ENCODE measurements at regions not wholly inside any gene's neighbourhood (a gene's known extent, or its start where the extent isn't known, plus 50 kb on each side); places are given as distances from the start of the nearest gene placed in this dataset.

DNA sequence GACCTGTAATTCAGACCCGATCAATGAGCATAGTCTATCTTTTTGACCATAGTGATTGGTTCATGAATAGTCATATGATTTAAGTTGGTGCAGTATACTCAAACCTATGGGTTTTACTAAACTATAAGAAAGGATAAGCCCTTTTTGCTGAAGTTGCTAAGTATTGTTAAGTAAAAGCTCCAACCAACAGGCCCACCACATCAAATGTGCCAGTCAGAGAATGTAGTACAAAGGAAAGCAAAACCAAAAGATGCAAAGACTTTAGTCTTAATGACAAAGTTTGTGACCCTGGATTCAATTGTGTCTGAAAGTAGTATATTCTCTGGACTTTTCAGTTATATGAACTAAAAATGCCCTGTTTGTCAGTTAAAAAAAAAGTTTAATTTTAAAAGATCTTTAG is 208.1 kb upstream of the TET2 start:
- DNase-seq = no peak
- no peaks in the 10 kb centered on the region for H3K4me1 ChIP-seq (ENCODE audit: low read length)
- H4K20me1 ChIP-seq (ENCODE audit: insufficient read depth, low read depth, low read length) = no peaks in the 10 kb centered on the region
- H3K9me2 ChIP-seq (replicated peaks; ENCODE audit: insufficient read depth, low read length) = no peaks in the 10 kb centered on the region
- H2AFZ ChIP-seq (ENCODE audit: low read length) = no peak overlapping the region
- H3K4me3 ChIP-seq (ENCODE audit: low read length) = no peak overlapping the region
- H3K9me3 ChIP-seq (ENCODE audit: low read length) = no peaks in the 10 kb centered on the region
- no peak overlapping the region for H3K4me2 ChIP-seq (ENCODE audit: low read depth, low read length, poor library complexity, severe bottlenecking)
- no peaks in the 10 kb centered on the region for H3K27me3 ChIP-seq (ENCODE audit: low read length)
- H3K9ac ChIP-seq (ENCODE audit: low read length) = no peak overlapping the region
- H3K27ac ChIP-seq (ENCODE audit: low read length) = no peak overlapping the region
- no peaks in the 10 kb centered on the region for H3K36me3 ChIP-seq (ENCODE audit: insufficient read depth, low read length)
- no peaks in the 10 kb centered on the region for H3K79me2 ChIP-seq (ENCODE audit: low read length)

- H3K9me3 ChIP-seq (ENCODE audit: low read length) = no peaks in the 10 kb centered on the region
- no peak overlapping the region for H3K4me2 ChIP-seq (ENCODE audit: low read depth, low read length, poor library complexity, severe bottlenecking)
- no peak overlapping the region for H3K27ac ChIP-seq (ENCODE audit: low read length)
- H3K4me3 ChIP-seq (ENCODE audit: low read length) = no peak overlapping the region
- H2AFZ ChIP-seq (ENCODE audit: low read length) = no peak overlapping the region
- no peaks in the 10 kb centered on the region for H4K20me1 ChIP-seq (ENCODE audit: insufficient read depth, low read depth, low read length)
- H3K36me3 ChIP-seq (ENCODE audit: insufficient read depth, low read length) = no peaks in the 10 kb centered on the region
- H3K9ac ChIP-seq (ENCODE audit: low read length) = no peak overlapping the region
- H3K27me3 ChIP-seq (ENCODE audit: low read length) = no peaks in the 10 kb centered on the region
- no peaks in the 10 kb centered on the region for H3K9me2 ChIP-seq (replicated peaks; ENCODE audit: insufficient read depth, low read length)
- no peaks in the 10 kb centered on the region for H3K4me1 ChIP-seq (ENCODE audit: low read length)
- no peaks in the 10 kb centered on the region for H3K79me2 ChIP-seq (ENCODE audit: low read length)
- no peak for DNase-seq
Measured at GRCh38 chr4:104940927-104941326, 205.7 kb upstream of the TET2 start.

- Histone ChIP-seq H3K4me2 (ENCODE audit: low read depth, low read length, poor library complexity, severe bottlenecking) (no peak overlapping the region), H2AFZ (ENCODE audit: low read length) (no peak overlapping the region), H3K27ac (ENCODE audit: low read length) (no peak overlapping the region), H3K9ac (ENCODE audit: low read length) (no peak overlapping the region), H3K79me2 (ENCODE audit: low read length) (no peaks in the 10 kb centered on the region), H3K9me2 (replicated peaks; ENCODE audit: insufficient read depth, low read length) (no peaks in the 10 kb centered on the region), H3K4me1 (ENCODE audit: low read length) (no peaks in the 10 kb centered on the region), H4K20me1 (ENCODE audit: insufficient read depth, low read depth, low read length) (no peaks in the 10 kb centered on the region), H3K36me3 (ENCODE audit: insufficient read depth, low read length) (no peaks in the 10 kb centered on the region), H3K27me3 (ENCODE audit: low read length) (no peaks in the 10 kb centered on the region), H3K9me3 (ENCODE audit: low read length) (no peaks in the 10 kb centered on the region), H3K4me3 (ENCODE audit: low read length) (no peak overlapping the region)
- no peak for DNase-seq
Measured at GRCh38 chr4:104941661-104942062, 205.0 kb upstream of the TET2 start.

- Histone ChIP-seq H2AFZ (ENCODE audit: low read length) (no peak overlapping the region), H3K4me2 (ENCODE audit: low read depth, low read length, poor library complexity, severe bottlenecking) (no peak overlapping the region), H3K36me3 (ENCODE audit: insufficient read depth, low read length) (no peaks in the 10 kb centered on the region), H3K9me3 (ENCODE audit: low read length) (no peaks in the 10 kb centered on the region), H3K4me3 (ENCODE audit: low read length) (no peak overlapping the region), H3K27ac (ENCODE audit: low read length) (no peak overlapping the region), H3K79me2 (ENCODE audit: low read length) (no peaks in the 10 kb centered on the region), H3K9me2 (replicated peaks; ENCODE audit: insufficient read depth, low read length) (no peaks in the 10 kb centered on the region), H4K20me1 (ENCODE audit: insufficient read depth, low read depth, low read length) (no peaks in the 10 kb centered on the region), H3K4me1 (ENCODE audit: low read length) (no peaks in the 10 kb centered on the region), H3K9ac (ENCODE audit: low read length) (no peak overlapping the region), H3K27me3 (ENCODE audit: low read length) (no peaks in the 10 kb centered on the region)
- no peak for DNase-seq
Measured at GRCh38 chr4:104942990-104943743, 203.5 kb upstream of the TET2 start.

DNA sequence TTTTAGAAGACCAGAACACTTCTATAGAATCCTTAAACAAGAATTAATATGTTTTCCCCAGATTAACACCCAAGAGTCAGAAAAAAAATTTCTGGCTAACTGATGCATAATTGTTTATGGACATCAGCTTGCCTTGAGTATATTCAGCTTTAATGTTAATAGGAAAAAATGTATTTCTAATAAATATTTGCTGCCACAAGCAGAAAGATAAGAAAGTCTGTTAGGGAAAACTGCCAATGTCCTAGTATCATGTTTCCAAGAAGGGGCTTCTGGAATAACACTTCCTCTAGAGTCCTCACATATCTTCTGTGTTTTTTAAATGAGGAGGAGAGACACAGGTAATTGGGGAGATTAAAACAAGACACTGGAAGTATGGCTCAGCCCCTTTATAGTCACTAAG is 202.1 kb upstream of the TET2 start:
- Histone ChIP-seq H3K9ac (ENCODE audit: low read length) (no peak overlapping the region), H3K79me2 (ENCODE audit: low read length) (no peaks in the 10 kb centered on the region), H3K4me1 (ENCODE audit: low read length) (no peaks in the 10 kb centered on the region), H3K36me3 (ENCODE audit: insufficient read depth, low read length) (no peaks in the 10 kb centered on the region), H2AFZ (ENCODE audit: low read length) (no peak overlapping the region), H3K4me3 (ENCODE audit: low read length) (no peak overlapping the region), H3K9me2 (replicated peaks; ENCODE audit: insufficient read depth, low read length) (no peaks in the 10 kb centered on the region), H3K4me2 (ENCODE audit: low read depth, low read length, poor library complexity, severe bottlenecking) (no peak overlapping the region), H4K20me1 (ENCODE audit: insufficient read depth, low read depth, low read length) (no peaks in the 10 kb centered on the region), H3K27me3 (ENCODE audit: low read length) (no peaks in the 10 kb centered on the region), H3K27ac (ENCODE audit: low read length) (no peak overlapping the region), H3K9me3 (ENCODE audit: low read length) (no peaks in the 10 kb centered on the region)
- no peak for DNase-seq

- Histone ChIP-seq H3K9me2 (replicated peaks; ENCODE audit: insufficient read depth, low read length) (no peaks in the 10 kb centered on the region), H3K36me3 (ENCODE audit: insufficient read depth, low read length) (no peaks in the 10 kb centered on the region), H4K20me1 (ENCODE audit: insufficient read depth, low read depth, low read length) (no peaks in the 10 kb centered on the region), H2AFZ (ENCODE audit: low read length) (no peak overlapping the region), H3K27ac (ENCODE audit: low read length) (no peak overlapping the region), H3K4me2 (ENCODE audit: low read depth, low read length, poor library complexity, severe bottlenecking) (no peak overlapping the region), H3K79me2 (ENCODE audit: low read length) (no peaks in the 10 kb centered on the region), H3K4me1 (ENCODE audit: low read length) (peaks cover 10% of the 10 kb centered on the region), H3K9me3 (ENCODE audit: low read length) (no peaks in the 10 kb centered on the region), H3K4me3 (ENCODE audit: low read length) (no peak overlapping the region), H3K9ac (ENCODE audit: low read length) (no peak overlapping the region), H3K27me3 (ENCODE audit: low read length) (no peaks in the 10 kb centered on the region; the same call in 1 of the 2 replicates)
- DNase-seq = no peak
Measured at GRCh38 chr4:104964410-104965175, 182.1 kb upstream of the TET2 start.

DNA sequence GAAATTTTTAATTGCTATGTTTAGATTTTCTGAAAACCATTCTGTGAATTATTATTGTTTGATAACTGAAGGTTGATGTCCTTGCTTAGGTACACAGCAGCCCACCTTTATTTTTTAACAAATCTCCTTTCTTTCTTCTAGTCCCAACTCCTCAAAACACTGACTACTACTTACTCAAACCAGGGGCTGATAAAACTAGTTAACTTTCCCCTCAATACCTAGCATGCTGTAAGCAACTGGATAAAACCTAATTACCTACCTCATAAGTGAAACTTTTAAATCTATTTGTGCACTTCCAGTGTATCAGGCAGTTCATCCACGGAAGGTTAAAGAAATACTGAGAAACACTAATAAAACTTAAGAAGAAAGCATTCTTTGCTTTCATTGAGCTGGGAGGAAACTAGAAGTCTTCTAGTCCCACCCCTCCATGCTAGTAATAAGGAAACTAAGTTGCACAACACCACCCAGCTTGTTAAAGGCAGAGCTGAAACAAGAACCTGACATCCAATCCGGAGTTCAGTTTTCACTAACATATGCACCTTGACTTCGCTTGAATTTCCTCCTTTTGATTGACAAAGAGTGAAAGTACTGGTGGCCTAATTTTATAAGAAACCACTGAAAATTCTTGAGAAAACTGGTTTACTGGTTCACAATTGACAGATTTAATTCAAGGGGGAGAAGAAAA is 180.2 kb upstream of the TET2 start:
- H3K4me1 ChIP-seq (ENCODE audit: low read length) = peaks cover 10% of the 10 kb centered on the region
- H3K27ac ChIP-seq (ENCODE audit: low read length) = no peak overlapping the region
- no peak overlapping the region for H3K9ac ChIP-seq (ENCODE audit: low read length)
- H3K4me2 ChIP-seq (ENCODE audit: low read depth, low read length, poor library complexity, severe bottlenecking) = no peak overlapping the region
- H3K27me3 ChIP-seq (ENCODE audit: low read length) = no peaks in the 10 kb centered on the region; the same call in 1 of the 2 replicates
- H3K36me3 ChIP-seq (ENCODE audit: insufficient read depth, low read length) = no peaks in the 10 kb centered on the region
- no peak overlapping the region for H2AFZ ChIP-seq (ENCODE audit: low read length)
- H3K9me3 ChIP-seq (ENCODE audit: low read length) = no peaks in the 10 kb centered on the region
- H4K20me1 ChIP-seq (ENCODE audit: insufficient read depth, low read depth, low read length) = no peaks in the 10 kb centered on the region
- H3K9me2 ChIP-seq (replicated peaks; ENCODE audit: insufficient read depth, low read length) = no peaks in the 10 kb centered on the region
- DNase-seq = no peak
- H3K4me3 ChIP-seq (ENCODE audit: low read length) = no peak overlapping the region
- no peaks in the 10 kb centered on the region for H3K79me2 ChIP-seq (ENCODE audit: low read length)

DNA sequence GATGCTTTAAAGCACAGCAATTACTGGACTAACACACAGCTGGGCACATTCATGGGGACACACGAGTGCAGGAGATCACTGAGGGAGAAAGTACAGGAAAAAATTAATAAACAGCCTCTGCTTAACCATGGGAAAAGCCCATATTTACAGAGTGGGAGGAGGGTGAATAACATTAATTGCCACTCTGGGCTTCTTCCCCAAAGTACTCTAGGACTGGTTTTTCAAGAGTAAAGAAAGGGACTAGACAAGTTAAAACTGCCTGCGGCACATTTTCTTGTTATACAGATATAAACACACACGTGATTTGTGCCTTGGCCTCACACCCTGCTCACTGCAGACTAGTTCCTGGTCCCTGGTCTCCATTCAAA is 179.7 kb upstream of the TET2 start:
- no peaks in the 10 kb centered on the region; the same call in 1 of the 2 replicates for H3K27me3 ChIP-seq (ENCODE audit: low read length)
- H3K9ac ChIP-seq (ENCODE audit: low read length) = no peak overlapping the region
- H3K36me3 ChIP-seq (ENCODE audit: insufficient read depth, low read length) = no peaks in the 10 kb centered on the region
- H3K9me2 ChIP-seq (replicated peaks; ENCODE audit: insufficient read depth, low read length) = no peaks in the 10 kb centered on the region
- no peaks in the 10 kb centered on the region for H3K79me2 ChIP-seq (ENCODE audit: low read length)
- H4K20me1 ChIP-seq (ENCODE audit: insufficient read depth, low read depth, low read length) = no peaks in the 10 kb centered on the region
- H3K4me1 ChIP-seq (ENCODE audit: low read length) = peaks cover 10% of the 10 kb centered on the region
- H3K4me3 ChIP-seq (ENCODE audit: low read length) = no peak overlapping the region
- H3K9me3 ChIP-seq (ENCODE audit: low read length) = no peaks in the 10 kb centered on the region
- no peak overlapping the region for H3K4me2 ChIP-seq (ENCODE audit: low read depth, low read length, poor library complexity, severe bottlenecking)
- no peak overlapping the region for H3K27ac ChIP-seq (ENCODE audit: low read length)
- no peak overlapping the region for H2AFZ ChIP-seq (ENCODE audit: low read length)
- no peak for DNase-seq
